ENCODE measurements at regions not wholly inside any gene's neighbourhood (a gene's known extent, or its start where the extent isn't known, plus 50 kb on each side); places are given as distances from the start of the nearest gene placed in this dataset.

GRCh38 chr19:56930647-56931535 lies 90.4 kb upstream of the PEG3 start:
- TF ChIP-seq POLR2A (IDR thresholded peaks at IDR 0.05) (no peak), POLR2AphosphoS5 (IDR thresholded peaks at IDR 0.05) (no peak), CTCF (IDR thresholded peaks at IDR 0.05 in 8 of 11, conservative IDR thresholded peaks at IDR 0.05 in 3 of 11) (no peak)

Data from spleen (tissue), 7 donors.